LoVo (cell line): ENCODE measurements at regions not wholly inside any gene's neighbourhood (a gene's known extent, or its start where the extent isn't known, plus 50 kb on each side); places are given as distances from the start of the nearest gene placed in this dataset.
"Not testable (repeated sequence)": the region's sequence is repeated elsewhere in the genome, so short reads cannot be mapped to it uniquely, and the experiment has no call there.

Experiments used
- DNase-seq: peaks from one replicate; pipeline ENCODE4 v3.0.0-alpha.2; 2016; ENCODE audit warnings: low spot score

DNA sequence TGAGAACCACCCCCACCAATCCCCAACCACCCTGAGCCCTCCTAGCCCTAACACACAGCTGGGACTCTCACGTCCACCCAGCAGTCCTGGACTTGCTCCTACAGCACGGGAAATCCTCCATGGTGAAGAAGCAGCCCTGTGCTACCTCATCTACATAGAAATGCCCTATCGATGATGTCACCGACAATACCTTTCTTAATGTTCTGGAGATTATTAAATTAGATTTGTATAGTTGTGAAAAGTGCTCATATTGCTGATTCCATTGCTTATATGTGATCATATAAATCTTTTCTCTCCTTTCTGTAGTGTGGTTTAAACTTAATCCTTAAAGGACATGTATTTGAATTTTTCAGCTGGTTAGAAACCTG, 97.1 kb downstream of the PPIAL4G start:
- DNase-seq, result not testable (repeated sequence)

- DNase-seq, result no peak
These were observed 97.6 kb downstream of the PPIAL4G start for GRCh38 chr1:148385371-148386030.

GRCh38 chr1:148383966-148384365, 99.1 kb downstream of the PPIAL4G start:
- no peak for DNase-seq

GRCh38 chr1:148379697-148380096, 103.4 kb downstream of the PPIAL4G start:
- DNase-seq, result no peak

GRCh38 chr1:148379170-148379500, 104.0 kb downstream of the PPIAL4G start:
- no peak for DNase-seq

GRCh38 chr1:148377992-148378391, 105.1 kb downstream of the PPIAL4G start:
- DNase-seq, result not testable (repeated sequence)

DNA sequence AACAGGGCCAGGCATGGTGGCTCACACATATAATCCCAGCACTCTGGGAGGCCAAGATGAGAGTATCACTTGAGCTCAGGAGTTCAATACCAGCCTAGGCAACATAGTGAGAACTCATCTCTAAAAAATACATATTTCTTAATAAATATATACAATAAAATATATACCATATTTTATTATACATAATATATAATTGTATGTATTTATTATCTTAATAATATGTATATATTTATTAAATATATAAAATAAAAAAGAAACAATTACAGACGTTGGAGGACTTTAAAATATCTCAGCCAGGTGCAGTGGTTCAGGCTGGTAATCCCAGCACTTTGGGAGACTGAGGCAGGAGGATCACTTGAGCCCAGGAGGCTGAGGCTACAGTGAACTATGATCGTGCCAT, 106.1 kb downstream of the PPIAL4G start:
- not testable (repeated sequence) for DNase-seq

GRCh38 chr1:148374101-148374500, 109.0 kb downstream of the PPIAL4G start:
- no peak for DNase-seq

GRCh38 chr1:148373192-148373925, 109.7 kb downstream of the PPIAL4G start:
- no peak for DNase-seq

- DNase-seq, result peak; percentile 45
These were observed 110.4 kb downstream of the PPIAL4G start for GRCh38 chr1:148372731-148373130.

DNA sequence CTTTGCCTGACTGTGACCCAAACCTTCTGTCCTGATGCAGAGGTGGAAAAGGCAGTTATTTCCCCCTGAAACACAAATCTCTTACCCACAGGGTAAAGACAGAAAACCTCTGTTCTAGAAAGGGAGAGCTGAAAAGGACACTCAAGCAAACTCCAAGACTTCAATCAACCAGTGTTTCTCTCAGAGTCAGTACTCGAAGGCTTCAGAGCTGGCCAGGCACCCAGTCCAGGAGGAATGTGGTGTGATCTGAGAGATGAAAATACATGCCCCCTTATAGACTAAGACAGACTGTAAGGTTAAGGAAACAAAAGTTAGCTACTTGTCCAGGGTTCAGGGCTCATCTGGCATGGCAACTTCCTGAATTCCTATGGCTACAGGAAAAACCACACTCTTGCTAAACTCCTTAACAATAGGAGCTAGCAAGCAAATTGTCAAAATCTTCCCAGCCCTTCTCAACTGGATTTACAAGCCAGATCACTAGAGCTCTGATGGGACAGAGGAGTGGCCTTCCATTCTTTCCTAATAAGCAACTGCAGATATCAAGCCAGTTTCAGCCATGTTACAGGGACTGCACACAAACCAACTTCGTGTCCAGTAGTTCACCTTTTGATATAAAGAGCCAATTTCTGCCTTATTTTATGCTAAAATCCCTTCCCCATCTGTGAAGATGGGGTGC, 110.9 kb downstream of the PPIAL4G start:
- DNase-seq, result not testable (repeated sequence)

DNA sequence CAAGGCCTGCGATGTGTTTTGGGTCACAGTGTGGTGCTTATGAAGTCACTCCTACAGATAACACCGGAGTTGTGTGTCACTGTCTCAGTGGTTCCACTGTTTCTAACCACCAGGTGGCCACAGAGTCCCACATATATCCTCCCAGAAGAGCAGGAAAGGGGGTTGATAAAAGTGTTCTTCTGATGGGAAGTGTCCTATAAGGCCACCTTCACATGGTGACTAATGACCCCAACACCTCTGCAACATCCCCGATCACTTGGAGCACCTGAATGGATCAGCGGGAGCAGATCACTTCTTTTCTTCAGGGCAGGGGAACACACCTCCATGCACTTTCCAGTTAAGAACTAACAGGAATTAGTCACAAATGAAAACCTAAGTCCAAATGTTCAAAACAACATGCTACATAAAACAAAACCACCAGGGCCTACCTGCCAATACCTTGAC, 111.5 kb downstream of the PPIAL4G start:
- peak; percentile 71 for DNase-seq

DNA sequence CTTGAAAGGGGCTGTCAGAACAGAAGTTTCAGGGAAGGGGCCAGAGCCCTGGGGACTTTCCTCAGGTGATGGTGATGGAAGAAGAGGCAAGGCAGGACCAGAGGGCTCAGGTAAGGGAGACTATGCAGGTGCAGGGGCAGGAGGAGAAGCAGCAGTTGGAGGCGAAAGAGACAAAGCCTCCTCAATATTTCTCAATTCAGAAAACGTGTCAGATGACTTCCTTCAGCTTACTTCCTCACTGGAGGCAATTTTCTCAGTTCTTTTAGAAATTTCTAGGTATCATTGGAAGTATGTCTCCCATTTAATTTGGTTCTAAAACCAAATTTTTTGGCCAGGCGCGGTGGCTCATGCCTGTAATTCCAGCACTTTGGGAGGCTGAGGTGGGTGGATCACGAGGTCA, 112.4 kb downstream of the PPIAL4G start:
- DNase-seq, result not testable (repeated sequence)

- no peak for DNase-seq
These were observed 115.5 kb downstream of the PPIAL4G start for GRCh38 chr1:148367596-148367995.

- not testable (repeated sequence) for DNase-seq
These were observed 116.9 kb downstream of the PPIAL4G start for GRCh38 chr1:148366136-148366753.

DNA sequence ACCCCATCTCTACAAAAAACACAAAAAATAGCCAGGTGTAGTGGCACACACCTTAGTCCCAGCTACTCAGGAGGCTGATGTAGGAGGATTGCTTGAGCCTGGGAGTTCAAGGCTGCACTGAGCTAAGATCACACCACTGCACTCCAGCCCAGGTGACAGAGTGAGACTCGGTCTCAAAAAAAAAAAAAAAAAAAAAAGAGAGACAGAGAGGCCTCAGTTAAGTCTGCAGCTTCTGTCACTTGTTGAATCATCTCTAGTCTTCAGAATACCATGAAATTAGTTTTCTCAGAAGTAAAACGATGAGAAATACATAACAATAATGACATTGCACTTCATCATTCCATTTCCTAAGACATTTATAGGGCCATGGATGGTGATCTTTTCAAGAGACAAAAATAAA, 118.0 kb downstream of the PPIAL4G start:
- not testable (repeated sequence) for DNase-seq

GRCh38 chr1:148363979-148364378, 119.1 kb downstream of the PPIAL4G start:
- not testable (repeated sequence) for DNase-seq

GRCh38 chr1:148363439-148363810, 119.7 kb downstream of the PPIAL4G start:
- DNase-seq, result no peak

GRCh38 chr1:148362626-148363438, 120.3 kb downstream of the PPIAL4G start:
- DNase-seq, result peak; percentile 85

DNA sequence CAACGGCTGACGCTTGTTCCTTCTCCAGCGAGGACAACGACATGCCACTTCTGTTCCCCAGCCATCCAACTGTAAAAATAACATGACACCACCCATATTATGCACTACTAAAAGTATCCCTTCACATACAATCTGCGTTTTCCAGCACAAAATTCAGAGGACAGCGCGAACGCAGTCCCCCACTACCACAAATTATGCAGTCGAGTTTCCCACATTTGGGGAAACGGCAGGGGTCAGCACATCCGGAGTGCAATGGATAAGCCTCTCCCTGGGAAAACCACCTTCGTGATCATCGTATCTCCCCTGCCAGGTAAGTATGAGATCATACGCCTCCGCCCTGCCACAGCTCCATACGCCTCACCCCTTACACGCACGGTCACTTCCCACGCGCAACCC, 120.9 kb downstream of the PPIAL4G start:
- peak; percentile 53 for DNase-seq

- DNase-seq, result peak; percentile 87
These were observed 121.5 kb downstream of the PPIAL4G start for GRCh38 chr1:148361427-148362215.
